ENCODE measurements at regions not wholly inside any gene's neighbourhood (a gene's known extent, or its start where the extent isn't known, plus 50 kb on each side); places are given as distances from the start of the nearest gene placed in this dataset.

GRCh38 chr20:12331236-12331635 is 413.5 kb downstream of the BTBD3 start:
- TF ChIP-seq GATA2 (IDR thresholded peaks at IDR 0.05; ENCODE audit: low read depth, low read length) (no peak), GATA3 (IDR thresholded peaks at IDR 0.05; ENCODE audit: low read depth, low read length) (no peak)

All from SH-SY5Y (cell line).